Fibroblast of lung (primary cell): ENCODE measurements at regions not wholly inside any gene's neighbourhood (a gene's known extent, or its start where the extent isn't known, plus 50 kb on each side); places are given as distances from the start of the nearest gene placed in this dataset.

Source experiments
- DNase-seq, 2 donors: peaks; one replicate each; pipeline versions ENCODE4 v3.0.0 to v3.0.0-alpha.2; 2010; ENCODE audit warnings: low read depth in 2 of 2
- H2AFZ ChIP-seq: 2 replicates; pipeline ENCODE4 v1.5.1; 2012; ENCODE audit warnings: low read length, control low read depth, inconsistent platforms
- H3K27ac ChIP-seq: 2 replicates; pipeline ENCODE4 v1.5.1; 2011; ENCODE audit warnings: low read length, control low read depth; ENCODE audit not compliant: insufficient read depth
- H3K27me3 ChIP-seq: 2 replicates; pipeline ENCODE4 v1.5.1; 2011; ENCODE audit warnings: mild to moderate bottlenecking, low read length; ENCODE audit not compliant: control insufficient read depth, insufficient read depth
- H3K36me3 ChIP-seq: 2 replicates; pipeline ENCODE4 v1.5.1; 2011; ENCODE audit warnings: low read length; ENCODE audit not compliant: control insufficient read depth, insufficient read depth
- H3K4me1 ChIP-seq: 2 replicates; pipeline ENCODE4 v1.5.1; 2011; ENCODE audit warnings: low read length; ENCODE audit not compliant: control insufficient read depth, insufficient read depth; ENCODE audit errors: extremely low read depth
- H3K4me2 ChIP-seq: 2 replicates; pipeline ENCODE4 v1.5.1; 2011; ENCODE audit warnings: low read length, control low read depth; ENCODE audit not compliant: insufficient read depth; ENCODE audit errors: extremely low read depth
- H3K4me3 ChIP-seq, 4 experiments: fragments of 200-600 bp in 1 of 4; sonication (generic) in 1 of 4; replicated peaks in 1 of 4; 2 replicates each; pipeline ENCODE4 v1.5.1; 2011 to 2016; ENCODE audit warnings: low read length in 4 of 4, low read depth in 3 of 4, mild to moderate bottlenecking in 3 of 4, control low read depth in 2 of 4, inconsistent platforms in 1 of 4, mixed read lengths in 1 of 4; ENCODE audit not compliant: insufficient read depth in 1 of 4; ENCODE audit errors: control extremely low read depth in 1 of 4
- H3K79me2 ChIP-seq: 2 replicates; pipeline ENCODE4 v1.5.1; 2012; ENCODE audit warnings: mild to moderate bottlenecking, low read length, inconsistent platforms; ENCODE audit not compliant: control insufficient read depth, insufficient read depth
- H3K9ac ChIP-seq: 2 replicates; pipeline ENCODE4 v1.5.1; 2011; ENCODE audit warnings: mild to moderate bottlenecking, low read length, control low read depth; ENCODE audit not compliant: insufficient read depth
- H3K9me3 ChIP-seq: 2 replicates; pipeline ENCODE4 v1.5.1; 2012; ENCODE audit warnings: low read depth, low read length; ENCODE audit not compliant: control insufficient read depth, insufficient read depth
- H4K20me1 ChIP-seq: 2 replicates; pipeline ENCODE4 v1.5.1; 2011; ENCODE audit warnings: low read length; ENCODE audit not compliant: control insufficient read depth, insufficient read depth; ENCODE audit errors: extremely low read depth
- EZH2 ChIP-seq: IDR thresholded peaks from 2 replicates; pipeline ENCODE4 v1.5.1; 2012; ENCODE audit warnings: low read length, control low read depth, mild to moderate bottlenecking; ENCODE audit errors: missing control alignments
- TF ChIP-seq, protein P1 (sequence below), 2 donors: IDR thresholded peaks in 1 of 2; conservative IDR thresholded peaks in 1 of 2; 1 replicate in 1 of 2; 2 replicates in 1 of 2; pipeline ENCODE4 v1.5.1; 2011 to 2012; ENCODE audit warnings: low read length in 2 of 2, control low read depth in 1 of 2, inconsistent platforms in 1 of 2, low read depth in 1 of 2, mild to moderate bottlenecking in 1 of 2

DNA sequence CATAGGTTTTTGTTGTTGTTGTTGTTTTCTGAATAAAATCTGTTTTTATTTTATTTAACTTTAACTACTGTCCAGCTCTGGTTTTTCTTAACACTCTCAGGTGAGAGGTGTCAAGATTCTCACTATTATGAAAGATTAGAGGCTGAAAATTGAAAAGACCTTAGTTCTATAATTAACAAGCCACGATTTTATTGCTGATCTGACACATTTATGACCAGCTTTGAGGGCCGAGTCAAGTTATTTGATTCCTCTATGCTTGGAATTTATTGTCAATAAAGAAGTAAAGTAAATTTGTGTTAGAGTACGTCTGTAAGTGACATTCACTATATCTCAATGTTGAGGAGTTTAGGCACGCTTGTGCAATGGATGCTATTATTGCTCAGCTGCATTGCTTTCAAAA, 808.8 kb downstream of the GALC start:
- Histone ChIP-seq H3K9ac (no peak overlapping the region), H2AFZ (no peak overlapping the region)
- TF ChIP-seq, protein P1, sequence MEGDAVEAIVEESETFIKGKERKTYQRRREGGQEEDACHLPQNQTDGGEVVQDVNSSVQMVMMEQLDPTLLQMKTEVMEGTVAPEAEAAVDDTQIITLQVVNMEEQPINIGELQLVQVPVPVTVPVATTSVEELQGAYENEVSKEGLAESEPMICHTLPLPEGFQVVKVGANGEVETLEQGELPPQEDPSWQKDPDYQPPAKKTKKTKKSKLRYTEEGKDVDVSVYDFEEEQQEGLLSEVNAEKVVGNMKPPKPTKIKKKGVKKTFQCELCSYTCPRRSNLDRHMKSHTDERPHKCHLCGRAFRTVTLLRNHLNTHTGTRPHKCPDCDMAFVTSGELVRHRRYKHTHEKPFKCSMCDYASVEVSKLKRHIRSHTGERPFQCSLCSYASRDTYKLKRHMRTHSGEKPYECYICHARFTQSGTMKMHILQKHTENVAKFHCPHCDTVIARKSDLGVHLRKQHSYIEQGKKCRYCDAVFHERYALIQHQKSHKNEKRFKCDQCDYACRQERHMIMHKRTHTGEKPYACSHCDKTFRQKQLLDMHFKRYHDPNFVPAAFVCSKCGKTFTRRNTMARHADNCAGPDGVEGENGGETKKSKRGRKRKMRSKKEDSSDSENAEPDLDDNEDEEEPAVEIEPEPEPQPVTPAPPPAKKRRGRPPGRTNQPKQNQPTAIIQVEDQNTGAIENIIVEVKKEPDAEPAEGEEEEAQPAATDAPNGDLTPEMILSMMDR (conservative IDR thresholded peaks at IDR 0.05 in 1 of 2, IDR thresholded peaks at IDR 0.05 in 1 of 2; ENCODE audit: low read depth in 1 of 2, low read length in 2 of 2): no peak
- no peak for TF ChIP-seq EZH2

DNA sequence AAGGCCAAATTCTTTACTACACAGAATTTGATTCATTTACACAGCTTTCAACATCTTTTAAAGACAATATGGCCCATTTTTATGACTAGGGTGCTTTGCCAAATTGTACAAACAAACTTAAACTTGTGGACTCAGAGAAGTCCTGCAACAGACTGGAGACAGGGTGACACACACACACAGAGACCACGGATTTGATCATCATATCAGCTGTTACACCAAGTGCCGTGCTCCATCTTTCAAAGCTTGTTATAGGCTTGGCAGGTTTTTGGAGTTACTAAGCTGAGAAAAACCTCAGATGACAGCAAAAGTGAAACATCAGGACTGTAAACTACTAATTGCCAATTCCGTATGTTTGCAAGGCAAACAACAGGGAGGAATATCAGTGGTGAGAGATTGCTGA, 811.7 kb downstream of the GALC start:
- peak in 1 of 2 donors; percentile 14 for DNase-seq
- Histone ChIP-seq H3K9ac (no peak overlapping the region), H3K4me1 (no peaks in the 10 kb centered on the region), H3K4me3 (no peak overlapping the region), H3K27me3 (no peaks in the 10 kb centered on the region), H2AFZ (peak overlapping the region; percentile 33), H3K27ac (no peak overlapping the region), H4K20me1 (no peaks in the 10 kb centered on the region), H3K9me3 (no peaks in the 10 kb centered on the region), H3K4me2 (no peak overlapping the region), H3K36me3 (no peaks in the 10 kb centered on the region), H3K79me2 (no peaks in the 10 kb centered on the region)
- TF ChIP-seq EZH2: no peak
- TF ChIP-seq, protein P1 (conservative IDR thresholded peaks at IDR 0.05 in 1 of 2, IDR thresholded peaks at IDR 0.05 in 1 of 2; ENCODE audit: low read depth in 1 of 2, low read length in 2 of 2): no peak

More for the DNA sequence above, 808.8 kb downstream of the GALC start:
- DNase-seq: no peak
- Histone ChIP-seq H3K36me3 (no peaks in the 10 kb centered on the region), H3K4me2 (no peak overlapping the region), H3K27me3 (no peaks in the 10 kb centered on the region), H3K9me3 (no peaks in the 10 kb centered on the region), H3K27ac (no peak overlapping the region), H4K20me1 (no peaks in the 10 kb centered on the region), H3K4me1 (no peaks in the 10 kb centered on the region), H3K79me2 (no peaks in the 10 kb centered on the region), H3K4me3 (no peak overlapping the region)

DNA sequence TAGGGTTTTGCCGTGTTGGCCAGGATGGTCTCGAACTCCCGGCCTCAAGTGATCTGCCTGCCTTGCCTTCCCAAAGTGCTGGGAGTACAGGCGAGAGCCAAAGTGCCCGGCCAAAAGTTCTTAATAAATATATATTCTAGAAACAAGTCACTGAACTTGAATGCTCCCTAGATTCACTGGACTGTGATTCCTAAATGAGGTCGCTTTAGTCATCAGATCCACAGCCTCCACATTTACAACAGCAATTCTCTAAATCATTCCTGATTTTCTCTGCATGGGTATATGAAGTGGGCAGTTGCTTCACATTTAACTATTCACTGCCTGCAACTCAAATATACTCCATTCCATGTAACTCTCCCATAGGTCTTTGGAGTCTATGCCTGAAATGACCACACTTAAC, 813.0 kb downstream of the GALC start:
- peak in 1 of 2 donors; percentile 20 for DNase-seq
- no peaks in the 10 kb centered on the region for H4K20me1 ChIP-seq
- TF ChIP-seq EZH2: no peak
- TF ChIP-seq, protein P1 (conservative IDR thresholded peaks at IDR 0.05 in 1 of 2, IDR thresholded peaks at IDR 0.05 in 1 of 2; ENCODE audit: low read depth in 1 of 2, low read length in 2 of 2): no peak
- no peaks in the 10 kb centered on the region for H3K27me3 ChIP-seq
- H3K27ac ChIP-seq: no peak overlapping the region
- no peaks in the 10 kb centered on the region for H3K9me3 ChIP-seq
- no peak overlapping the region for H3K4me2 ChIP-seq
- H3K36me3 ChIP-seq: no peaks in the 10 kb centered on the region
- H3K9ac ChIP-seq: no peak overlapping the region
- no peaks in the 10 kb centered on the region for H3K4me1 ChIP-seq
- no peaks in the 10 kb centered on the region for H3K79me2 ChIP-seq
- no peak overlapping the region for H3K4me3 ChIP-seq
- no peak overlapping the region for H2AFZ ChIP-seq
